ENCODE measurements at regions not wholly inside any gene's neighbourhood (a gene's known extent, or its start where the extent isn't known, plus 50 kb on each side); places are given as distances from the start of the nearest gene placed in this dataset.

GRCh38 chr14:61111731-61112130 is 130.7 kb downstream of the SLC38A6 start:
- no peak for DNase-seq (ENCODE audit: low read depth)
- no peak overlapping the region for H3K4me3 ChIP-seq (ENCODE audit: low read depth, low read length)
- TF ChIP-seq CTCF (IDR thresholded peaks at IDR 0.05; ENCODE audit: insufficient read depth, low read length) = no peak

GRCh38 chr14:61111209-61111665 is 130.2 kb downstream of the SLC38A6 start:
- DNase-seq (ENCODE audit: low read depth) = no peak
- no peak overlapping the region for H3K4me3 ChIP-seq (ENCODE audit: low read depth, low read length)
- TF ChIP-seq CTCF (IDR thresholded peaks at IDR 0.05; ENCODE audit: insufficient read depth, low read length) = no peak

- TF ChIP-seq CTCF (IDR thresholded peaks at IDR 0.05; ENCODE audit: insufficient read depth, low read length) = no peak
- no peak overlapping the region for H3K4me3 ChIP-seq (ENCODE audit: low read depth, low read length)
- no peak for DNase-seq (ENCODE audit: low read depth)
These were observed 129.5 kb downstream of the SLC38A6 start for GRCh38 chr14:61110316-61111082.

GRCh38 chr14:61109288-61109687 is 128.2 kb downstream of the SLC38A6 start:
- no peak overlapping the region for H3K4me3 ChIP-seq (ENCODE audit: low read depth, low read length)
- no peak for TF ChIP-seq CTCF (IDR thresholded peaks at IDR 0.05; ENCODE audit: insufficient read depth, low read length)
- DNase-seq (ENCODE audit: low read depth) = no peak

GRCh38 chr14:61108496-61109141 is 127.6 kb downstream of the SLC38A6 start:
- no peak for TF ChIP-seq CTCF (IDR thresholded peaks at IDR 0.05; ENCODE audit: insufficient read depth, low read length)
- H3K4me3 ChIP-seq (ENCODE audit: low read depth, low read length) = no peak overlapping the region
- DNase-seq (ENCODE audit: low read depth) = no peak

- no peak for TF ChIP-seq CTCF (IDR thresholded peaks at IDR 0.05; ENCODE audit: insufficient read depth, low read length)
- H3K4me3 ChIP-seq (ENCODE audit: low read depth, low read length) = no peak overlapping the region
- DNase-seq (ENCODE audit: low read depth) = no peak
These were observed 126.9 kb downstream of the SLC38A6 start for GRCh38 chr14:61107869-61108493.
